Spleen (tissue), 3 donors: ENCODE measurements at regions not wholly inside any gene's neighbourhood (a gene's known extent, or its start where the extent isn't known, plus 50 kb on each side); places are given as distances from the start of the nearest gene placed in this dataset.

Experiments
- POLR2A ChIP-seq, 3 donors: fragments of 450-650 bp; IDR thresholded peaks; one replicate each; pipeline ENCODE4 v1.5.1; 2017; ENCODE audit warnings: antibody characterized with exemption in 3 of 3, mild to moderate bottlenecking in 1 of 3
- POLR2AphosphoS5 ChIP-seq, 3 donors: sonication (generic); formaldehyde crosslinking; IDR thresholded peaks; one replicate each; pipeline ENCODE4 v1.5.1; 2017; ENCODE audit warnings: antibody characterized with exemption in 3 of 3

DNA sequence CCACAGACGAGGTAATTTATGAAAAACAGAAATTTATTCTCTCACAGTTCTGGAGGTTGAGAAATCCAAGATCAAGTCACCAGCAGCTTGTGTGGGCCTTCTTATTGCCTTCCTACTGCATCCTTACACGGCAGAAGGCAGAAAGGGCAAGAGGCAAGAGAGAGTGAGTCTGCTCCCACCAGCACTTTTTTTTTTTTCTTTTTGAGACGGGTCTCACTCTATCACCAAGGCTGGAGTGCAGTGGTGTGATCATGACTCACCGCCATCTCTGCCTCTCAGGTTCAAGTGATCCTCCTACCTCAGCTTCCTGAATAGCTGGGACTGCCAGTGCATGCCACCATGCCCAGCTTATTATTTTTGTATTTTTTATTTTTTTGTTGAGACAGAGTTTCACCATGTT lies 78.5 kb upstream of the HK2 start:
- no peak for TF ChIP-seq POLR2A (IDR thresholded peaks at IDR 0.05)
- TF ChIP-seq POLR2AphosphoS5 (IDR thresholded peaks at IDR 0.05) = no peak
